ENCODE measurements at regions not wholly inside any gene's neighbourhood (a gene's known extent, or its start where the extent isn't known, plus 50 kb on each side); places are given as distances from the start of the nearest gene placed in this dataset.

GRCh38 chr10:33496096-33496495 lies 161.6 kb upstream of the NRP1 start:
- no peaks in the 10 kb centered on the region for H3K4me1 Mint-ChIP-seq
- ChIA-PET POLR2A (interaction anchor here (0.7 kb wide), 1 partner anchor 11 kb away, joined by 3 read pairs; no protein-coding TSS in a partner anchor), CTCF (no interaction called here)
- H3K27ac Mint-ChIP-seq, result no peak overlapping the region
- DNase-seq (no peak), ATAC-seq (no peak)
- Histone ChIP-seq H3K27ac (ENCODE audit: low read depth, low read length) (no peak overlapping the region), H3K27me3 (ENCODE audit: control insufficient read depth in 2 of 2, insufficient read depth in 2 of 2, low read length in 2 of 2) (no peaks in the 10 kb centered on the region), H3K4me3 (ENCODE audit: low read length) (no peak overlapping the region), H3K4me1 (ENCODE audit: control insufficient read depth in 2 of 2, insufficient read depth in 2 of 2, low read length in 2 of 2) (no peaks in the 10 kb centered on the region), H3K9me3 (ENCODE audit: control insufficient read depth in 2 of 3, low read length in 3 of 3) (no peaks in the 10 kb centered on the region), H3K36me3 (ENCODE audit: control insufficient read depth in 2 of 3, insufficient read depth in 3 of 3, low read length in 3 of 3) (no peaks in the 10 kb centered on the region)
- peaks cover 0 to 21% (median 5%) of the 10 kb centered on the region in 5 donors for H3K27me3 Mint-ChIP-seq
- H3K9me3 Mint-ChIP-seq, result no peaks in the 10 kb centered on the region
- H3K36me3 Mint-ChIP-seq, result no peaks in the 10 kb centered on the region
- intact Hi-C loops (cut with micrococcal nuclease), result no loop called here
- H3K4me3 Mint-ChIP-seq, result no peak overlapping the region

- Histone ChIP-seq H3K36me3 (ENCODE audit: control insufficient read depth in 2 of 3, insufficient read depth in 3 of 3, low read length in 3 of 3) (no peaks in the 10 kb centered on the region), H3K9me3 (ENCODE audit: control insufficient read depth in 2 of 3, low read length in 3 of 3) (no peaks in the 10 kb centered on the region), H3K27ac (ENCODE audit: low read depth, low read length) (no peak overlapping the region), H3K27me3 (ENCODE audit: control insufficient read depth in 2 of 2, insufficient read depth in 2 of 2, low read length in 2 of 2) (no peaks in the 10 kb centered on the region), H3K4me3 (ENCODE audit: low read length) (no peak overlapping the region), H3K4me1 (ENCODE audit: control insufficient read depth in 2 of 2, insufficient read depth in 2 of 2, low read length in 2 of 2) (no peaks in the 10 kb centered on the region)
- H3K9me3 Mint-ChIP-seq, result no peaks in the 10 kb centered on the region
- H3K4me3 Mint-ChIP-seq, result no peak overlapping the region
- peaks cover 0 to 16% (median 5%) of the 10 kb centered on the region in 5 donors for H3K27me3 Mint-ChIP-seq
- ChIA-PET CTCF (interaction anchor here (0.7 kb wide), 1 partner anchor 157 kb away, joined by 4 read pairs; no protein-coding TSS in a partner anchor), POLR2A (no interaction called here)
- no peak for ATAC-seq
- H3K27ac Mint-ChIP-seq, result no peak overlapping the region
- intact Hi-C loops (cut with micrococcal nuclease), result no loop called here
- H3K4me1 Mint-ChIP-seq, result no peaks in the 10 kb centered on the region
- H3K36me3 Mint-ChIP-seq, result no peaks in the 10 kb centered on the region
- DNase-seq, result no peak
These were observed 160.3 kb upstream of the NRP1 start for GRCh38 chr10:33494694-33495265.

GRCh38 chr10:33493978-33494377 lies 159.5 kb upstream of the NRP1 start:
- H3K4me1 ChIP-seq (ENCODE audit: control insufficient read depth in 2 of 2, insufficient read depth in 2 of 2, low read length in 2 of 2), result no peaks in the 10 kb centered on the region
- Mint-ChIP-seq H3K4me3 (no peak overlapping the region), H3K4me1 (no peaks in the 10 kb centered on the region), H3K36me3 (no peaks in the 10 kb centered on the region), H3K27me3 (peaks cover 0 to 12% (median 5%) of the 10 kb centered on the region in 5 donors), H3K27ac (no peak overlapping the region), H3K9me3 (no peaks in the 10 kb centered on the region)
- no peak for ATAC-seq
- intact Hi-C loops (cut with micrococcal nuclease), result no loop called here
- no peak overlapping the region for H3K4me3 ChIP-seq (ENCODE audit: low read length)
- POLR2A ChIA-PET, result no interaction called here
- no peak for DNase-seq
- no peaks in the 10 kb centered on the region for H3K9me3 ChIP-seq (ENCODE audit: control insufficient read depth in 2 of 3, low read length in 3 of 3)
- CTCF ChIA-PET, result interaction anchor here (0.7 kb wide), 1 partner anchor 158 kb away, joined by 4 read pairs; no protein-coding TSS in a partner anchor
- no peaks in the 10 kb centered on the region for H3K36me3 ChIP-seq (ENCODE audit: control insufficient read depth in 2 of 3, insufficient read depth in 3 of 3, low read length in 3 of 3)
- H3K27me3 ChIP-seq (ENCODE audit: control insufficient read depth in 2 of 2, insufficient read depth in 2 of 2, low read length in 2 of 2), result no peaks in the 10 kb centered on the region
- H3K27ac ChIP-seq (ENCODE audit: low read depth, low read length), result no peak overlapping the region

- ChIA-PET POLR2A (no interaction called here), CTCF (no interaction called here)
- intact Hi-C loops (cut with micrococcal nuclease), result no loop called here
- no peak overlapping the region for H3K27ac ChIP-seq (ENCODE audit: low read depth, low read length)
- DNase-seq (no peak), ATAC-seq (no peak)
- H3K36me3 ChIP-seq (ENCODE audit: control insufficient read depth in 2 of 3, insufficient read depth in 3 of 3, low read length in 3 of 3), result no peaks in the 10 kb centered on the region
- no peak overlapping the region for H3K4me3 ChIP-seq (ENCODE audit: low read length)
- no peaks in the 10 kb centered on the region for H3K9me3 Mint-ChIP-seq
- peaks cover 0 to 8% (median 3%) of the 10 kb centered on the region in 5 donors for H3K27me3 Mint-ChIP-seq
- no peaks in the 10 kb centered on the region for H3K4me1 Mint-ChIP-seq
- no peaks in the 10 kb centered on the region for H3K9me3 ChIP-seq (ENCODE audit: control insufficient read depth in 2 of 3, low read length in 3 of 3)
- H3K27me3 ChIP-seq (ENCODE audit: control insufficient read depth in 2 of 2, insufficient read depth in 2 of 2, low read length in 2 of 2), result no peaks in the 10 kb centered on the region
- H3K36me3 Mint-ChIP-seq, result no peaks in the 10 kb centered on the region
- no peaks in the 10 kb centered on the region for H3K4me1 ChIP-seq (ENCODE audit: control insufficient read depth in 2 of 2, insufficient read depth in 2 of 2, low read length in 2 of 2)
- no peak overlapping the region for H3K4me3 Mint-ChIP-seq
- no peak overlapping the region for H3K27ac Mint-ChIP-seq
These were observed 159.0 kb upstream of the NRP1 start for GRCh38 chr10:33493497-33493896.

- Histone ChIP-seq H3K27ac (ENCODE audit: low read depth, low read length) (no peak overlapping the region), H3K27me3 (ENCODE audit: control insufficient read depth in 2 of 2, insufficient read depth in 2 of 2, low read length in 2 of 2) (no peaks in the 10 kb centered on the region), H3K36me3 (ENCODE audit: control insufficient read depth in 2 of 3, insufficient read depth in 3 of 3, low read length in 3 of 3) (no peaks in the 10 kb centered on the region), H3K4me1 (ENCODE audit: control insufficient read depth in 2 of 2, insufficient read depth in 2 of 2, low read length in 2 of 2) (no peaks in the 10 kb centered on the region), H3K9me3 (ENCODE audit: control insufficient read depth in 2 of 3, low read length in 3 of 3) (no peaks in the 10 kb centered on the region), H3K4me3 (ENCODE audit: low read length) (no peak overlapping the region)
- ATAC-seq (no peak), DNase-seq (no peak)
- H3K4me3 Mint-ChIP-seq, result no peak overlapping the region
- peaks cover 0 to 8% (median 3%) of the 10 kb centered on the region in 5 donors for H3K27me3 Mint-ChIP-seq
- ChIA-PET CTCF (no interaction called here), POLR2A (no interaction called here)
- no peaks in the 10 kb centered on the region for H3K4me1 Mint-ChIP-seq
- H3K9me3 Mint-ChIP-seq, result no peaks in the 10 kb centered on the region
- H3K27ac Mint-ChIP-seq, result no peak overlapping the region
- no peaks in the 10 kb centered on the region for H3K36me3 Mint-ChIP-seq
- intact Hi-C loops (cut with micrococcal nuclease), result no loop called here
These were observed 158.4 kb upstream of the NRP1 start for GRCh38 chr10:33492701-33493345.

- Histone ChIP-seq H3K4me1 (ENCODE audit: control insufficient read depth in 2 of 2, insufficient read depth in 2 of 2, low read length in 2 of 2) (no peaks in the 10 kb centered on the region), H3K27me3 (ENCODE audit: control insufficient read depth in 2 of 2, insufficient read depth in 2 of 2, low read length in 2 of 2) (no peaks in the 10 kb centered on the region), H3K4me3 (ENCODE audit: low read length) (no peak overlapping the region), H3K9me3 (ENCODE audit: control insufficient read depth in 2 of 3, low read length in 3 of 3) (no peaks in the 10 kb centered on the region), H3K36me3 (ENCODE audit: control insufficient read depth in 2 of 3, insufficient read depth in 3 of 3, low read length in 3 of 3) (no peaks in the 10 kb centered on the region), H3K27ac (ENCODE audit: low read depth, low read length) (no peak overlapping the region)
- POLR2A ChIA-PET, result no interaction called here
- intact Hi-C loops (cut with micrococcal nuclease), result no loop called here
- CTCF ChIA-PET, result no interaction called here
- no peak for ATAC-seq
- H3K9me3 Mint-ChIP-seq, result peaks cover 0 to 6% (median 0%) of the 10 kb centered on the region in 11 donors
- peaks cover 4 to 20% (median 13%) of the 10 kb centered on the region in 7 donors for H3K4me1 Mint-ChIP-seq
- H3K27ac Mint-ChIP-seq, result no peak overlapping the region
- H3K4me3 Mint-ChIP-seq, result no peak overlapping the region
- no peak for DNase-seq
- H3K36me3 Mint-ChIP-seq, result peaks cover 0 to 2% (median 0%) of the 10 kb centered on the region in 5 donors
- peaks cover 0 to 7% (median 0%) of the 10 kb centered on the region in 5 donors for H3K27me3 Mint-ChIP-seq
These were observed 155.2 kb upstream of the NRP1 start for GRCh38 chr10:33489501-33490176.

All from naive thymus-derived CD4-positive, alpha-beta T cell (primary cell).